PC-9 (cell line): ENCODE measurements at regions not wholly inside any gene's neighbourhood (a gene's known extent, or its start where the extent isn't known, plus 50 kb on each side); places are given as distances from the start of the nearest gene placed in this dataset.

Experiments
- BruUV-seq: library from RNA; stranded (reverse); fragments of 400-500 nt; replicated peaks from 2 replicates; lab custom pipeline; 2021; lab: Mats Ljungman, UMichigan
- CTCF ChIA-PET: fragments of 300-600 bp; sonication (Branson Sonifier 250); formaldehyde crosslinking; loops from one replicate; lab custom pipeline; 2022; ENCODE audit warnings: antibody characterized with exemption; lab: Charles Lee
- POLR2A ChIA-PET: fragments of 300-600 bp; sonication (Branson Sonifier 250); formaldehyde crosslinking; loops from one replicate; lab custom pipeline; 2022; ENCODE audit warnings: antibody characterized with exemption; ENCODE audit not compliant: unreplicated experiment; lab: Charles Lee
- DNase-seq, 2 experiments: peaks; one replicate each; pipeline versions ENCODE4 v3.0.0 to v3.0.0-alpha.2; 2015 to 2022; ENCODE audit warnings: mixed read lengths in 1 of 2
- H2AFZ ChIP-seq: fragments of 200-600 bp; sonication (generic); 2 replicates; pipeline ENCODE4 v1.8.1; 2017; ENCODE audit warnings: antibody characterized with exemption
- H3F3A ChIP-seq: fragments of 200-600 bp; sonication (generic); 2 replicates; pipeline ENCODE4 v1.8.1; 2017; ENCODE audit warnings: antibody characterized with exemption, mild to moderate bottlenecking, low read depth; ENCODE audit not compliant: insufficient read depth
- H3K27ac ChIP-seq: fragments of 200-600 bp; sonication (generic); 2 replicates; pipeline ENCODE4 v1.6.1; 2016; ENCODE audit warnings: mixed run types
- H3K27me3 ChIP-seq: fragments of 200-600 bp; sonication (generic); 2 replicates; pipeline ENCODE4 v1.6.1; 2016; ENCODE audit warnings: low read depth, mixed run types; ENCODE audit not compliant: insufficient read depth
- H3K36me3 ChIP-seq: fragments of 200-600 bp; sonication (generic); 2 replicates; pipeline ENCODE4 v1.6.1; 2016; ENCODE audit warnings: low read depth, mixed run types
- H3K4me1 ChIP-seq: fragments of 200-600 bp; sonication (generic); replicated peaks from 2 replicates; pipeline ENCODE4 v1.6.1; 2016; ENCODE audit warnings: mixed run types; ENCODE audit not compliant: insufficient read depth
- H3K4me2 ChIP-seq: fragments of 200-600 bp; sonication (generic); 2 replicates; pipeline ENCODE4 v1.6.1; 2017; ENCODE audit warnings: mixed run types
- H3K4me3 ChIP-seq: fragments of 200-600 bp; sonication (generic); 2 replicates; pipeline ENCODE4 v1.6.1; 2016; ENCODE audit warnings: mixed run types
- H3K79me2 ChIP-seq: fragments of 200-600 bp; sonication (generic); 2 replicates; pipeline ENCODE4 v1.6.1; 2017; ENCODE audit warnings: low read depth, mixed run types
- H3K9me2 ChIP-seq: fragments of 200-600 bp; sonication (generic); 2 replicates; pipeline ENCODE4 v1.8.1; 2017; ENCODE audit warnings: mild to moderate bottlenecking; ENCODE audit not compliant: insufficient read depth
- H3K9me3 ChIP-seq: fragments of 200-600 bp; sonication (generic); 2 replicates; pipeline ENCODE4 v1.8.1; 2016; ENCODE audit warnings: low read depth; ENCODE audit not compliant: insufficient read depth
- H4K20me1 ChIP-seq: fragments of 200-600 bp; sonication (generic); 2 replicates; pipeline ENCODE4 v1.8.1; 2017; ENCODE audit not compliant: insufficient read depth
- EZH2 ChIP-seq: fragments of 200-600 bp; sonication (generic); IDR thresholded peaks from 2 replicates; pipeline ENCODE4 v1.8.0; 2017; ENCODE audit warnings: antibody characterized with exemption, low read depth
- intact Hi-C: fragments of 100-400 bp; cut with micrococcal nuclease; formaldehyde crosslinking; loops from one replicate; pipeline ENCODE4 v1.10.0; 2022; ENCODE audit not compliant: unreplicated experiment
- TF ChIP-seq, protein P1 (sequence below): fragments of 200-600 bp; sonication (generic); conservative IDR thresholded peaks from 2 replicates; pipeline ENCODE4 v1.6.1; 2017; ENCODE audit warnings: mixed run types, antibody characterized with exemption, mild to moderate bottlenecking, moderate library complexity

DNA sequence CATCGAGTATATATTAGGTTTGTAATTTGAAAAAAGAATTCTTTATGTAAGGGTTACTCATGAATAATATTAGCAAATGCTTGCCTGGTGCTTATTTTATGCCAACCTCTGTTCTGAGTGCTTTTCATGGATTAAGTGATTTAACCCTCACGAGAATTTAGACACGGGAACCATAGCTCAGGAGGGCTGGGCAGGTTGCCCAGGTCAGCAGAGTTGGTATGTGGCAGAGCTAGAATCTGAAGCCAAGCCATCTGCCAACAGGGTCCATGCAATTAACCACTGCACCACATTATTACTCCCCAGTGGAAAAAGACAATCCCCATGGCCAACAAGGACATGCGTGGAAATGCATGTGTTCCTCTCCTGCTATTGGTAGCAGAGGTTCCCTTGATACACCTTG is 345.6 kb downstream of the CDC5L start:
- no peak overlapping the region for H3K4me2 ChIP-seq
- no TSS peak for BruUV-seq
- intact Hi-C loops = no loop called here
- H3K9me2 ChIP-seq = no peaks in the 10 kb centered on the region
- no peaks in the 10 kb centered on the region for H3K27me3 ChIP-seq
- no peaks in the 10 kb centered on the region for H3K79me2 ChIP-seq
- H3K9me3 ChIP-seq = no peaks in the 10 kb centered on the region
- H3F3A ChIP-seq = no peaks in the 10 kb centered on the region
- no peaks in the 10 kb centered on the region for H4K20me1 ChIP-seq
- no peak overlapping the region for H2AFZ ChIP-seq
- H3K4me3 ChIP-seq = no peak overlapping the region
- TF ChIP-seq, protein P1, sequence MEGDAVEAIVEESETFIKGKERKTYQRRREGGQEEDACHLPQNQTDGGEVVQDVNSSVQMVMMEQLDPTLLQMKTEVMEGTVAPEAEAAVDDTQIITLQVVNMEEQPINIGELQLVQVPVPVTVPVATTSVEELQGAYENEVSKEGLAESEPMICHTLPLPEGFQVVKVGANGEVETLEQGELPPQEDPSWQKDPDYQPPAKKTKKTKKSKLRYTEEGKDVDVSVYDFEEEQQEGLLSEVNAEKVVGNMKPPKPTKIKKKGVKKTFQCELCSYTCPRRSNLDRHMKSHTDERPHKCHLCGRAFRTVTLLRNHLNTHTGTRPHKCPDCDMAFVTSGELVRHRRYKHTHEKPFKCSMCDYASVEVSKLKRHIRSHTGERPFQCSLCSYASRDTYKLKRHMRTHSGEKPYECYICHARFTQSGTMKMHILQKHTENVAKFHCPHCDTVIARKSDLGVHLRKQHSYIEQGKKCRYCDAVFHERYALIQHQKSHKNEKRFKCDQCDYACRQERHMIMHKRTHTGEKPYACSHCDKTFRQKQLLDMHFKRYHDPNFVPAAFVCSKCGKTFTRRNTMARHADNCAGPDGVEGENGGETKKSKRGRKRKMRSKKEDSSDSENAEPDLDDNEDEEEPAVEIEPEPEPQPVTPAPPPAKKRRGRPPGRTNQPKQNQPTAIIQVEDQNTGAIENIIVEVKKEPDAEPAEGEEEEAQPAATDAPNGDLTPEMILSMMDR = no peak
- no peak for TF ChIP-seq EZH2
- ChIA-PET POLR2A (no interaction called here), CTCF (no interaction called here)
- no peaks in the 10 kb centered on the region for H3K4me1 ChIP-seq
- no peak for DNase-seq
- no peak overlapping the region for H3K27ac ChIP-seq
- no peaks in the 10 kb centered on the region for H3K36me3 ChIP-seq

DNA sequence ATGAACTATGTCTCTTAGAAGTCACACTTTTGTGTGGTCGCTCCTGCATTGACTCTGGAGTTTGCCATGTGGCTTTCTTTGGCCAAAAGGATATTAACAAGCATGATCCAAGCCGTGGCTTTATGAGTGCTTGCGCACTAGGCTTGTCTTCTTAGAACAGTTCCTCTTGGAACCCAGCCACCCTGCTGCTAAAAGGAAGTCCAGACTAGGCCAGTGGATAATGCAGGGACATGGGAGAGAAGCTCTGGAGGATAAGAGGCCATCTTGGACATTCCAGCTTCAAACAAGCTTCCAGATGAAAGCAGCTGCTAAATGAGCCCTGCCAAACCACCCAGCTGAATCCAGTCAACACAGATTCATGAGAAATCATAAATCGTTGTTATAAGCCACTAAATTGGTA is 346.4 kb downstream of the CDC5L start:
- Histone ChIP-seq H2AFZ (no peak overlapping the region), H3K27ac (no peak overlapping the region), H4K20me1 (no peaks in the 10 kb centered on the region), H3K36me3 (no peaks in the 10 kb centered on the region), H3K9me2 (no peaks in the 10 kb centered on the region), H3K4me3 (no peak overlapping the region), H3K9me3 (no peaks in the 10 kb centered on the region), H3K79me2 (no peaks in the 10 kb centered on the region), H3F3A (no peaks in the 10 kb centered on the region), H3K27me3 (no peaks in the 10 kb centered on the region), H3K4me2 (no peak overlapping the region), H3K4me1 (no peaks in the 10 kb centered on the region)
- no peak for DNase-seq
- no TSS peak for BruUV-seq
- TF ChIP-seq, protein P1 = no peak
- TF ChIP-seq EZH2 = no peak
- CTCF ChIA-PET = no interaction called here
- POLR2A ChIA-PET = no interaction called here
- intact Hi-C loops = no loop called here

- Histone ChIP-seq H3K4me3 (no peak overlapping the region), H3K4me1 (no peaks in the 10 kb centered on the region), H3F3A (no peaks in the 10 kb centered on the region), H3K4me2 (no peak overlapping the region), H4K20me1 (no peaks in the 10 kb centered on the region), H3K36me3 (no peaks in the 10 kb centered on the region), H3K27ac (no peak overlapping the region), H2AFZ (no peak overlapping the region), H3K79me2 (no peaks in the 10 kb centered on the region), H3K27me3 (no peaks in the 10 kb centered on the region), H3K9me2 (no peaks in the 10 kb centered on the region), H3K9me3 (no peaks in the 10 kb centered on the region)
- intact Hi-C loops = no loop called here
- CTCF ChIA-PET = no interaction called here
- POLR2A ChIA-PET = no interaction called here
- TF ChIP-seq, protein P1 = no peak
- no peak for TF ChIP-seq EZH2
- BruUV-seq = no TSS peak
- DNase-seq = no peak
Measured at GRCh38 chr6:44734886-44735629, 347.6 kb downstream of the CDC5L start.
